Body of pancreas (tissue), 4 donors: ENCODE measurements at regions not wholly inside any gene's neighbourhood (a gene's known extent, or its start where the extent isn't known, plus 50 kb on each side); places are given as distances from the start of the nearest gene placed in this dataset.

Source experiments
- ATAC-seq: fragments of 150-250 bp; one replicate; pipeline ENCODE4 v1.9.1; 2016
- DNase-seq, 4 donors: peaks; one replicate each; pipeline ENCODE4 v3.0.0-alpha.2; 2019
- H3K27ac ChIP-seq, 4 donors: fragments of 200-600 bp; sonication (generic); 1 replicate in 3 of 4; 2 replicates in 1 of 4; pipeline versions ENCODE4 v1.5.1 to v1.6.1; 2016 to 2019; ENCODE audit warnings: mild to moderate bottlenecking in 1 of 4, mixed read lengths in 1 of 4, moderate library complexity in 1 of 4
- H3K27me3 ChIP-seq, 2 donors: fragments of 200-600 bp; sonication (generic); one replicate each; pipeline ENCODE4 v1.6.0; 2016; ENCODE audit warnings: mild to moderate bottlenecking in 1 of 2
- H3K36me3 ChIP-seq, 2 donors: fragments of 200-600 bp; sonication (generic); replicated peaks in 1 of 2; 2 replicates each; pipeline ENCODE4 v1.5.1; 2016; ENCODE audit warnings: low read depth in 2 of 2; ENCODE audit not compliant: insufficient read depth in 1 of 2
- H3K4me1 ChIP-seq: fragments of 200-600 bp; sonication (generic); one replicate; pipeline ENCODE4 v1.6.0; 2016
- H3K4me3 ChIP-seq, 2 donors: fragments of 200-600 bp; sonication (generic); 1 replicate in 1 of 2; 2 replicates in 1 of 2; pipeline ENCODE4 v1.5.1; 2016 to 2019
- H3K9me3 ChIP-seq, 3 donors: fragments of 200-600 bp; sonication (generic); 1 replicate in 2 of 3; 2 replicates in 1 of 3; pipeline ENCODE4 v1.5.1; 2016
- POLR2A ChIP-seq, 3 donors: fragments of 450-650 bp; IDR thresholded peaks; one replicate each; pipeline ENCODE4 v1.6.1; 2016; ENCODE audit warnings: antibody characterized with exemption in 3 of 3, mild to moderate bottlenecking in 2 of 3
- WGBS, 2 donors: methylation state at CpG; one replicate each; pipeline ENCODE4 v1.1.5; 2017; 5-methylcytosine and 5-hydroxymethylcytosine counted together
- intact Hi-C: fragments of 100-400 bp; cut with DNase I; formaldehyde crosslinking; loops from one replicate; pipeline ENCODE4 v1.15.1; 2023
- TF ChIP-seq, protein P1 (sequence below), 7 experiments: fragments of 450-650 bp in 4 of 7; fragments of 200-600 bp in 3 of 7; sonication (generic) in 3 of 7; IDR thresholded peaks; one replicate each; pipeline ENCODE4 v1.5.1; 2016 to 2019; ENCODE audit warnings: antibody characterized with exemption in 7 of 7

DNA sequence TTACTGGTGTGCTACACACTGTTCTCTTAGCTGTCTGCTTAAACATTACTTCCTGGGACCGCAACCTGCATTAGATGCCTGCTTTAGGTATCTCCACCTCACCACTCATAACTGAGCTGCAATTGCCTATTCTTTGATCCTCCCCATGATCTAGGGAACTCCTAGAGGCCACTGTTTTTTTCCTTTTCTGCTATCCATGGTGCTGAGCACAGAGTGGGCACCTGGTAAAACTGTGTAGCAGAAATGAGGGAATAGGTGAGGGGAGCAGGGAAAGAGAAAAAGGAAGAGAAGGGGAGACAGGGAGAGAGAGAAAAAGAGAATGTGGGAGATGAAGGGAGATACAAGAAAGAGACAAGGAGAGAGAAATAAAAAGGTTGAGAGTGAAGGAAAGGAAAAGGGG lies 434.9 kb downstream of the ADRA2A start:
- WGBS, 2 donors = 88 to 92% methylated on average over 1 of the region's 1 CpG
- TF ChIP-seq, protein P1, sequence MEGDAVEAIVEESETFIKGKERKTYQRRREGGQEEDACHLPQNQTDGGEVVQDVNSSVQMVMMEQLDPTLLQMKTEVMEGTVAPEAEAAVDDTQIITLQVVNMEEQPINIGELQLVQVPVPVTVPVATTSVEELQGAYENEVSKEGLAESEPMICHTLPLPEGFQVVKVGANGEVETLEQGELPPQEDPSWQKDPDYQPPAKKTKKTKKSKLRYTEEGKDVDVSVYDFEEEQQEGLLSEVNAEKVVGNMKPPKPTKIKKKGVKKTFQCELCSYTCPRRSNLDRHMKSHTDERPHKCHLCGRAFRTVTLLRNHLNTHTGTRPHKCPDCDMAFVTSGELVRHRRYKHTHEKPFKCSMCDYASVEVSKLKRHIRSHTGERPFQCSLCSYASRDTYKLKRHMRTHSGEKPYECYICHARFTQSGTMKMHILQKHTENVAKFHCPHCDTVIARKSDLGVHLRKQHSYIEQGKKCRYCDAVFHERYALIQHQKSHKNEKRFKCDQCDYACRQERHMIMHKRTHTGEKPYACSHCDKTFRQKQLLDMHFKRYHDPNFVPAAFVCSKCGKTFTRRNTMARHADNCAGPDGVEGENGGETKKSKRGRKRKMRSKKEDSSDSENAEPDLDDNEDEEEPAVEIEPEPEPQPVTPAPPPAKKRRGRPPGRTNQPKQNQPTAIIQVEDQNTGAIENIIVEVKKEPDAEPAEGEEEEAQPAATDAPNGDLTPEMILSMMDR (IDR thresholded peaks at IDR 0.05) = no peak
- TF ChIP-seq POLR2A (IDR thresholded peaks at IDR 0.05) = no peak
- no peaks in the 10 kb centered on the region for H3K36me3 ChIP-seq
- no peak overlapping the region for H3K4me3 ChIP-seq
- H3K9me3 ChIP-seq = no peaks in the 10 kb centered on the region
- no peak for ATAC-seq
- no peak overlapping the region for H3K27ac ChIP-seq
- intact Hi-C loops = no loop called here
- DNase-seq = no peak
- H3K4me1 ChIP-seq = peaks cover 7% of the 10 kb centered on the region
- H3K27me3 ChIP-seq = no peaks in the 10 kb centered on the region

DNA sequence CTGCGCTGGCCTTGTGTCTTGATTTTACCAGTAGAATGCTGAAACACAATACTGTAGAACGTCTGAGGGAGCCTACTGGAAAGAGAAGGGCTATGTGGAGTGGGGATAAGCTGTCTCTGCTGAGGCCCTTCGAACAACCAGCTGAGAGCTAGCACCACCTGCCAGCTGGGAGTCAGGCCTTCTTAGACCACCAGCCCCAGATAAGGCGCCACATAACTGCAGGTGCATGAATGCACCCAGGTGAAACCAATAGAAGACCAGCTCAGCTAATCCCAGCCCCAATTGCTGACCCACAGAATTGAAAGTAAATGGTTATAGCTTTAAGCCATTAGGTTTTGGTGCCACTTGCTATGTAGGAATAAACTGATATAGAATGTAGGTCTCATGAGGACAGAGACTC lies 438.4 kb downstream of the ADRA2A start:
- no peak for ATAC-seq
- intact Hi-C loops = no loop called here
- no peak overlapping the region for H3K4me3 ChIP-seq

DNA sequence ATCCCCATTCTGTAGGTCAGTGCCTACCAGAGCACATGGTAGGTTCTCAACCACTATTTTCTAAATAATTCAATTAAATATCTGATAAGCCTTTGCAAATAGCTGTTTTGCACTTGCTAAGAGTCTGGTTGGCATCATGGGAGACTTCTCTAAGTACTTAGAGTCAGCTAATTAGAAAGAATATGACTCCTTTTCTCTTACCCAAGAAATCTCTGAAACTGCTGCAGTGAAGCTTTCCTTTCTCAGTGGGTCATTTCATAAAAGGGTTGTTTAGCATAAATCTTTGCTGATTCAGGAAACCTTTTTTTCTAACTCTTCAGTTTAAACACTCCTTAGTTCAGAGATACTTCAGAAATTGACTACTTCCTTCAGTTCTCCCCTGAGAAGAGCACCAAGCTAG lies 438.9 kb downstream of the ADRA2A start:
- Histone ChIP-seq H3K4me3 (no peak overlapping the region), H3K27me3 (no peaks in the 10 kb centered on the region), H3K27ac (no peak overlapping the region), H3K36me3 (no peaks in the 10 kb centered on the region), H3K4me1 (peaks cover 7% of the 10 kb centered on the region), H3K9me3 (no peaks in the 10 kb centered on the region)
- no peak for DNase-seq
- no peak for TF ChIP-seq POLR2A (IDR thresholded peaks at IDR 0.05)
- TF ChIP-seq, protein P1 (IDR thresholded peaks at IDR 0.05) = no peak
- ATAC-seq = no peak
- intact Hi-C loops = no loop called here

More for the DNA sequence above, 438.4 kb downstream of the ADRA2A start:
- TF ChIP-seq POLR2A (IDR thresholded peaks at IDR 0.05) = no peak
- TF ChIP-seq, protein P1 (IDR thresholded peaks at IDR 0.05) = no peak
- Histone ChIP-seq H3K27ac (no peak overlapping the region), H3K27me3 (no peaks in the 10 kb centered on the region), H3K36me3 (no peaks in the 10 kb centered on the region), H3K4me1 (peaks cover 7% of the 10 kb centered on the region), H3K9me3 (no peaks in the 10 kb centered on the region)
- DNase-seq = no peak
- 77 to 82% methylated on average over 4 of the region's 4 CpGs for WGBS, 2 donors

DNA sequence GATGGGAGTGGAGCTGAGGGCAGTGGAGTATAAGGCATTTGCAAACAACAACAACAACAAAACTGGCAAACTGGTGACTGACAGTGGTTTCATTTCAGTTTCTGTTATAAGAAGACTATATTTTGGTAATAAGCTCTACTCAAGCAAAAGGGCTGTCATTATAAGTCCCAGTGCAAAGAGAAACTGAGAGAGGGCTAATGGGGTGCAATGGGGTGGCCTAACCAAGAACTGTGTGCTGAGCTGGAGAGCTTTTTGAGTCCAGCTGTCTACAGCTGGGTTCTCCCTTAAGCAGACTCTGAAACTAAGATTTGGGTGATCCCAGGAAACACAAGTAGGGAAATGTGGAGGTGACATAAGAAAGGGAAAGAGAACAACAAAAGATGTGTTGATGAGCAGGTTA lies 439.3 kb downstream of the ADRA2A start:
- Histone ChIP-seq H3K9me3 (no peaks in the 10 kb centered on the region), H3K36me3 (no peaks in the 10 kb centered on the region), H3K4me3 (no peak overlapping the region), H3K27me3 (no peaks in the 10 kb centered on the region), H3K27ac (no peak overlapping the region), H3K4me1 (peaks cover 7% of the 10 kb centered on the region)
- ATAC-seq = no peak
- TF ChIP-seq POLR2A (IDR thresholded peaks at IDR 0.05) = no peak
- TF ChIP-seq, protein P1 (IDR thresholded peaks at IDR 0.05) = no peak
- DNase-seq = no peak
- intact Hi-C loops = no loop called here

DNA sequence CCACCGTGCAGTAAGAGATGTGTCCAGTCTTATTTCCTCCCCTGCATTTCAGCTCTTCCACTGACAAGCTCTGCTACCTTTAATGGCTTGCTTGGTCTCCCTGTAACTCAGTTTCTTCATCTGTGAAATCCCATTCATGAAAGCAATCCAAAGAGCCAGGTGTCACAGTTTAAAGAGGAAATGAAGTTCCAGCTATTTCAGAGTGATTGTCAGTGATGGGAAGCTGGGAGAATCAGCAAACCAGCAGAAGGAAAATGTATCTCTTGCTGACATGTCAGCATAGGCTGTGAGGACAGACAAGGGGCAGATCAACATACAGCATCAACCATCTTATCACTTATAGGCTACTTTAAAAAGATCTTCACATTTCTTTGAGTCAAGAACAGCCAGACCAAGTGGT lies 445.3 kb downstream of the ADRA2A start:
- Histone ChIP-seq H3K4me3 (no peak overlapping the region), H3K4me1 (no peaks in the 10 kb centered on the region), H3K9me3 (no peaks in the 10 kb centered on the region), H3K36me3 (no peaks in the 10 kb centered on the region), H3K27ac (no peak overlapping the region), H3K27me3 (no peaks in the 10 kb centered on the region)
- TF ChIP-seq, protein P1 (IDR thresholded peaks at IDR 0.05) = no peak
- TF ChIP-seq POLR2A (IDR thresholded peaks at IDR 0.05) = no peak
- 45 to 50% methylated on average over 1 of the region's 1 CpG for WGBS, 2 donors
- DNase-seq (no peak), ATAC-seq (no peak)
- intact Hi-C loops = no loop called here
